HS-5 (cell line): ENCODE measurements at regions not wholly inside any gene's neighbourhood (a gene's known extent, or its start where the extent isn't known, plus 50 kb on each side); places are given as distances from the start of the nearest gene placed in this dataset.
A peak's percentile ranks its signal among the peaks of the same experiment; 100 is the strongest.

Source experiments
- DNase-seq: peaks from one replicate; pipeline ENCODE4 v3.0.0-alpha.2; 2012; ENCODE audit warnings: low read depth

GRCh38 chr21:28464095-28464494 lies 528.6 kb downstream of the LTN1 start:
- no peak for DNase-seq

- no peak for DNase-seq
Observed at GRCh38 chr21:28459193-28459592, 533.5 kb downstream of the LTN1 start.

DNA sequence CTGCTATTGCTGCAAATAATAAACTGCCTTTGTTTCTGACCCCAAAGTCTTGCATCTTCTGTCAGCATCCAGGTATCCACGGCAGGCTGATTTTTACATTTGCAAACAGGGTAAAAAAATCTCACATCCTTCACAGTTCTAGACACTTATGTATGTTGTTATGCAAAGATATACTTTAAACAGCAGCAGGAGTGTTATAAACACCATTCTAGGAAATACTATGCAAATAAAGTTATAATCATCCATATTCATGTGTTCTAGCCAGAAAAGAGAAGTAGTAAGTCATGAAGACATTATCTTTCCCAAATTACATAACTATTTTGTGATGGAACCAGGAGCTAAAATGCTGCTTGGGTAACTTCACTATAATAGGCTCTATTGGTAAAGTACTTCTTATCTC lies 534.2 kb downstream of the LTN1 start:
- DNase-seq, result no peak

DNA sequence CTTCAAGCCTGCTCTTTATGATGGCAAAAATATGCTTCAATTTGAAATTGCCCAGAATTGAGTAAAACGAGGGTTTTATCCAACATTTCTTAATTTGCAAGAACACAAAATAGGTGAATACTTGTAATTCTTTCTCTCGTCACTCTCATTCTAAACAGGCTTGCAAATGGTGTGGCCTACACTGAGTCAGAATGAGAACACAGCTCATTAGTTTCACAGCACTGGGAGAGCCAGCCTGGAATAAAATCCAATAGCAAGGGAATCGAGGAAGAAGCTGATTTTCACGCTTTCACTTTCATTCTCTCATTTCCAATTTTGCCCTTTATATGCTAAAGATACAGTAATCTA lies 537.5 kb downstream of the LTN1 start:
- DNase-seq, result no peak

- DNase-seq, result no peak
Observed at GRCh38 chr21:28454564-28455252, 538.0 kb downstream of the LTN1 start.

DNA sequence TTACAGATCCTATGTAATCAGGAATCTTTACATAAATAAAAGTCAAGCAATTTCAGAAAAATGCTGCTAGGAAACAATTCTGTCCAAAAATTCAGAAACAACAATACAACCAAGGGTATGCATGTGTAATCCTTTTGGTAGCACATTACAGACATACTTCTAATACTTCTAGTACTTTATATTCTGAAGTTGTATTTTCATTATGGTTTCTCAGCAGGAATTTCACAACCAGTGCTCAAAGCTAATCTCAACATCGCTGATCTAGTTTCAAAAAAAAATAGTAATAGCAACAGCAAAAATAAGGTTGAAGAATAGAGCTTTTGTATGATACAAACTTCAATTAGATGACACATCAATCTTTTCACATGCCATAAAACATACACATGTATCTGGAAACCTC lies 545.2 kb downstream of the LTN1 start:
- no peak for DNase-seq

DNA sequence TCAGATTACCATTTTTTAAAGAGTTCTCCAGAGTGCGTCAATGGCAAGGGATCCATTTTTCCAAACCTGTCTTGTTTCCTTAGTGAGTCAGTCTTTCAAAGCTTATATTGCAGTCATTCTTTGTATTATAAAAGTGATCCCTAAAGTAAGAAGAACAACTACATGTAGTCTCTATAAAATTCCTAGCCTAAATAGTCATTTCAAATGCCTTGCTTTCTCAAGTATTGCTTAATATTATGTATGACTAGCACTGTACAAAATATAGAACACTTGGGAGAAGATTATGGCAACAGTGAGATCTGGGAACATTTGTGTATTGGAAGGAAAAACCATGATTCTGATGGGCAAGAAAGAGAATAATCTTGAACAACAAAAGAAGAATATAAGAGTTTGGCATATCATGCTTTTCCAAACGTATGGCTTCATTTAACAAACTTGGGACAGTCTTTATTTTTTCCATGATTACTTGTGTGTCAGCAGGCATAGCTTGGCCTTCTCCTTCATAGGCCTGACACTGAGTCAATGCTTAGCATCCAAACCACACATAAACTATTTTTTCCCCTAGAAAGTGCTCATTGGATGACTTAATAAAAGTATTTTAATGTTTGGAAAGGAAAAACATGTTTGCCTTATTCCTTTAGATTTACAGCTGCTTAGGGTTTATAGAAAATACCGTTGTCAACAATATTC lies 547.4 kb downstream of the LTN1 start:
- DNase-seq, result no peak

GRCh38 chr21:28444557-28444956 lies 548.1 kb downstream of the LTN1 start:
- no peak for DNase-seq

DNA sequence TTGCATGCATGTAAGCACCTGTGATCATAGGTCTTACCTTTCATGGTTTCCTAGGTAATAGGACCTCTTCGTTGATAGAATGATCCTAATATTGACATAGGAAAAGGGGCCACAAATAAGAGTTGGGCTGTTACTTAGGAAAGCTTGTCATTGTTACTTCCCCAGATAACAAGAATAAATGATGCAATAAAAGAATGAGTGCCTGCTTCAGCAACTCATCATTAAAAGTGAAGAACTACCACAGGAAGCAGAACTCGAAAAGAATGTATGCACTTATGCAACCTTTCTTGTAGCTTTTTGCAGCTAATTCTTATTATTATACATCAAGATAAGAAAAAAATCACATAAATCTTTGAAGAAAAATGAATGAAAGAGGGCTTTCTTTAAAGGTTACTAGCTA lies 548.6 kb downstream of the LTN1 start:
- DNase-seq, result no peak

GRCh38 chr21:28442624-28443023 lies 550.1 kb downstream of the LTN1 start:
- DNase-seq, result peak; percentile 84

DNA sequence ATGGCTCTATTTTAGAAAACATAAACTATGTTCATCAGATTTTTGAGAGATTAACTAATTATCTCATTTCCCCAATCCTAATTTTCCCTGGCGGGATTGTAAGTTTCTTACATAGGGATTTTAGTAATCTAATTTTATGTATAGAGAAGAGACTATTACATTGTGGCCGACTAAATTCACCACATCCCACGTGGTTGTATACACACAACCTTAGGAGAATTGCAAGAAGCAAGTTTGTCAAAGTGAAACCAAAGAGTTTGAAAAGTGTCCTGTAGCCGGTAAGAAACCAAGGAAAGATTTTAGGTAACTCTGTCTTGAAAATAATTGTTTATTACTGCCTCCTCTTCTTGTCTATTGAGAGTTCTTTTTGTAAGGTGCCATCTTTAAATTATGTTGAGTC lies 550.6 kb downstream of the LTN1 start:
- DNase-seq, result no peak

DNA sequence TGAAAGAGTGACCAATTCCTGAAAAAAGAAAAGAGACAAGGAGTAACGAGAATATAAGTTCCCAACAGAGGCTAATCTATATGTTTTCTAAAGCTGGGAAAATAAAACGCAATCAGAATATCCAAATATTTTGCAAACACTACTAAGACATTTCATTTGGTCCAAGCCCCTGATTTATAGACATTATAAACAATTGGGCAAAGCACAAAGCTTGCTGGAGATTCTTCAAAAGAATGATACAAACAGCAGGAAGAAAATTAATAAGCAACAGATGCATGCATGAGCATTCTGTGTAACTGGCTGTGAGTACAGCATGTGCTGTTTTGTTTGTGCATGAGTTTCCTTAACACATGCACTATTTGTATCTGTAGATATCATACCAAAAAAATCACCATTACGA lies 552.9 kb downstream of the LTN1 start:
- DNase-seq, result no peak

DNA sequence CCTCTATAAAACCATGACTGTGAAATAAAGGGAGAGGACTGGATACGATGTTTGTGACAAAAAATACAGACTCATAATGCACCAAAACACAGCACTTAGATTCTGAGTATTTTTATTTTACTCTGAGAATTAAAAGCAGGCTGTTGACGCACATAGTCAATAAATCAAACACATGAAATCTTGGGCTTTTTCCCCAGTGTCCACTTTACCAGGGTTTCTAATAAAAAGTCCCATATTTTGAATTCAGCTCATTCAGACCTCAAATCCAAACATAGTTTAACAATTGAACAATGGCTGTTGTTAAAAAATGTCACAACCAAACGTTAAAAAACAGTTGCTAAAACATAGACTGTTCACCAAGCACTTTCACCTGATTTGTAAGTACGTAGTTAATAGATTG lies 553.4 kb downstream of the LTN1 start:
- no peak for DNase-seq

GRCh38 chr21:28437061-28437460 lies 555.6 kb downstream of the LTN1 start:
- DNase-seq, result no peak

DNA sequence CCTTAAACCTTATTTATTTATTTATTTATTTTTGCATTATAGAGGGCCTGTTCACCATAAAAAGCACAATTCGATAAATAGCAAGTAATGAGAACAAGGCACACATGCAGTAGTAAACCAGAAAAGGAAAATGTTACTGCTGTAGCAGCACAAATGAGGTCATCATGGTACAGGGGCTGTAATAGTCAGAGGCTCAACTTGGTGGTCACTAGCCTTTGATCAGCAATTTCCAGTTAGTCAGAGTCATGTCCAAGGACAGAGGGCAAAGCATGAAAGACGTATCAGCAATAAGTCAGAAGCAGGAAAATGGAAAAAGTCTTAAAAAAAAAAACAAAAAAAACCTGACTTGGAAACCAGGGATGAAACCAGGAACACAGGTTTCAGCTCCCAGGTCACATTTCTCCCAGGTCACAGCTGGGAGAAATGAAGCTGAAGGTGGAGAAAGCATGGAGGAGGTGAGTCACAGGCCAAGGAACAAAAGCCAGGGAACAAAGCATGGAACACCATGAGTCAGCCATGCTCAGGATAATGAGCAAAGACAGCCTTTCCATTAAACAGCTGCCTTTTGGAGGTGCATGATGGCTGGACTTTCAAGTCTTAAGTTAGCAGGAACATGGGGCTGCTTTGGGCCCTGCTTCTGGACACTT lies 556.3 kb downstream of the LTN1 start:
- no peak for DNase-seq

- no peak for DNase-seq
Observed at GRCh38 chr21:28431527-28432200, 561.0 kb downstream of the LTN1 start.

GRCh38 chr21:28431022-28431421 lies 561.7 kb downstream of the LTN1 start:
- DNase-seq, result no peak

DNA sequence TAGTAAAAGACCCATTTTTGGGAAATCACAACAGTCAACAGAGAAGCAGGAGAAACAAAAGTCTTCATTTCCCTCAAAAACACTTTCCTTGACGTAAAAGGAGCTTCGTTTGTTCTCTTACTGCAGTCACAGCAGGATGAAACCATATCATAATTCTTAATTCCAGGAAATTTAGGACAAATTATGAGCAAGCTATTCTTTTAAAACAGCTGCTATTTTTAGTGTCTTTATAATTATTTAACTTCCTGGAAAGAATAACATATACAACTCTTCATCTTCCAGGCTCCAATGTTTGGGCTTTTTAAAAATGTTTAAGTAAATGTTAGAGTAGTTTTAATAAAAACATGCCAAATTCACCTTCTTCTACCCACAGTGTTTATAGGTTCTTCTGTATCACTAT lies 563.5 kb downstream of the LTN1 start:
- DNase-seq, result no peak

DNA sequence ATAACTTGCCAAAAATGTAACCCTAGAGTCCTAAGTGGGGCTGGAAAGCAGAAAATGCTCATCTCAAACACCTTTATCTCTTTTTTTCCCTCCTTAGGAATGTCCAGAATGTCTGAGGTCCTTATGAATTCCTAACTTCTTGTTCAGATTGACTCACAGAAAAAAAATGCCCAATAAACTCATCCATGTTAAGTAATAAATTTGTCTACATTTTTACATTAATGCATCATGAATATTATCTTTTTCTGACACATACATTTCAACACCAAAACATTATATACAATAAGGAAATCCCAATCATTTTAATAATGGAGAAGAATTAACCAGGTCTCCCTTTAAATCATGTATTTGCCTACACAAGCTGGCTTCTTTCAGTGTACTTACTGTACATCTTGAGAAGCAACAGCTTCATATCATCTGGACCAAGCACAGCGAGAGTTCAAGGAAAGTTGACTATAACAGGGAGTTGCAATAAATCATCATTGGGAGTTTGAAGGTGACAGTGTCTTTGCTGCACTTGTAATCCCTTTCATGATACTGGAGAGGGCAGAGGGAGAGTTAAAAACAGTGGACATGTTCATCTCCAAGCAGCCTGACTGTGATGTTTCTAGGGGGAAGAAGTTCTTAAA lies 565.2 kb downstream of the LTN1 start:
- DNase-seq, result peak; percentile 67

- DNase-seq, result no peak
Observed at GRCh38 chr21:28426545-28426944, 566.1 kb downstream of the LTN1 start.

DNA sequence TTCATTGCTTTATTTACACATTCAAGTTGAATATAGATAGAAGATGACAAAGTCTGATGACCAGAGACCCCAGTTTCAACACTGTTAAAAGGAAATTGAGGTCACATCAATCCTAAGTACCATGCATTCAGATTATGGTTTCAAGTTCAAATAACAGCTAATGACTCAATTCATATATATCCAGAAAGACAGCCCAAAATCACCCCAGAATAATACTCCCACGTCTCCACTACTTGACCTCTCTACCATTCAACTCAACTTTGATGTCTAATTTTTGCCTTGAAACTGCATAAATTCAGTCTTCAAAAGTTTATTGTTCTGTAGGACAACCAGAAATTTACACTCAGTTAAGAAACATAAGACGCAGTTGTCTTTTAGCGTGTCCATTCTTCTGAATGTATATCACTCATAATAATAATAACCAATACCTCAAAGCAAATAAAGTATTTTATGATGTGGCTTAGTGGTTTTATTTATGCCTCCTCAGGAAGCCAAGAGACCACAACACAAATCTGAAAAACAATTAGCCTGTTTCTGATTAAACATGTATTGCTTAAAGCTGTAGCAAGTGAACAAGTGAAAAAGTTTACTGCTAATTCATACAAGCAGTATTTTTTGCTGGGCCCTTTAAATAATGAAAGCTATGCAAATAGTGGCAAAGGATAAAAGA lies 569.0 kb downstream of the LTN1 start:
- no peak for DNase-seq
